ENCODE measurements at regions not wholly inside any gene's neighbourhood (a gene's known extent, or its start where the extent isn't known, plus 50 kb on each side); places are given as distances from the start of the nearest gene placed in this dataset.
"Not testable (repeated sequence)": the region's sequence is repeated elsewhere in the genome, so short reads cannot be mapped to it uniquely, and the experiment has no call there.

DNA sequence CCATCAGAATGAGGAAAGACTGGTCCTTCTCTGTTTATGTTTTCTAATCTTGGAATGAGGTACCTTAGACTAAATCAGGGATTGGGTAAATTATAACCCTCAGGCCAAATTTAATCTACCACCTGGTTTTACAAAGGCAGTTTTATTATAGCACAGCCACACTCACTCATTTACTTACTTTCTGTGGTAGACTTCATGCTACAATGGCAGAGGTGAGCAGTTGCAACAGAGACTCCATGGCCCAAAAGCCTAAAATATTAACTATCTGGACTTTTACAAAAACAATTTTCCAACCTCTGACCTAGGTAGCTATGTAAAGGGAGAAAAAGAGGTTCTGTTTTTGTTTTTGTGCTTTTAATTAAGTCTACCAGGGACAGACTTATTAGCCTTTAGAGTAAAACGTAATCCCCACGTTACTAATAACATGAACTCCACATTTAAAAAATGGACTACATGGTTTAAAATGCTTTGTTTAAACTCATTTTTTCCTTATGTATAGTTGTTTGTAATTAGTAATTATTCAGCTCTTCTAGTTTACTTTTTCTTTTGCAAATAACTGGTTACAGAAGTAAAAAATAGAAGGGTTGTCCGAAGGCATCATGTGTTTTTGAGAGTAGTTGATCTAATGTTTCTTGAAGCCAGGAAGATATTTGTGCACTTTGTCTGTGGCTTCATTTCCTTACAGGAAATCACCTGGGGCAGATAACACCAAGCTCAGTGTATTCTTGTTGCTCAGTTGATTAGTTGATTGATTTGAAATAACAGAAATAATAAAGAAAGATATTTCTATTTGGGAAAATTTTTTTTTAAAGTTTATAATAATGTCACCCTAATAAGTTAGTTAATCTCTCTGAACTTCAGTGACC lies 57.6 kb upstream of the ATP2B1 start:
- no peak overlapping the region for H3K27ac Mint-ChIP-seq
- no peaks in the 10 kb centered on the region for H3K4me1 Mint-ChIP-seq
- DNase-seq: no peak
- no peaks in the 10 kb centered on the region for H3K27me3 Mint-ChIP-seq (ENCODE audit: low read depth, poor library complexity)
- TF ChIP-seq, protein P1, sequence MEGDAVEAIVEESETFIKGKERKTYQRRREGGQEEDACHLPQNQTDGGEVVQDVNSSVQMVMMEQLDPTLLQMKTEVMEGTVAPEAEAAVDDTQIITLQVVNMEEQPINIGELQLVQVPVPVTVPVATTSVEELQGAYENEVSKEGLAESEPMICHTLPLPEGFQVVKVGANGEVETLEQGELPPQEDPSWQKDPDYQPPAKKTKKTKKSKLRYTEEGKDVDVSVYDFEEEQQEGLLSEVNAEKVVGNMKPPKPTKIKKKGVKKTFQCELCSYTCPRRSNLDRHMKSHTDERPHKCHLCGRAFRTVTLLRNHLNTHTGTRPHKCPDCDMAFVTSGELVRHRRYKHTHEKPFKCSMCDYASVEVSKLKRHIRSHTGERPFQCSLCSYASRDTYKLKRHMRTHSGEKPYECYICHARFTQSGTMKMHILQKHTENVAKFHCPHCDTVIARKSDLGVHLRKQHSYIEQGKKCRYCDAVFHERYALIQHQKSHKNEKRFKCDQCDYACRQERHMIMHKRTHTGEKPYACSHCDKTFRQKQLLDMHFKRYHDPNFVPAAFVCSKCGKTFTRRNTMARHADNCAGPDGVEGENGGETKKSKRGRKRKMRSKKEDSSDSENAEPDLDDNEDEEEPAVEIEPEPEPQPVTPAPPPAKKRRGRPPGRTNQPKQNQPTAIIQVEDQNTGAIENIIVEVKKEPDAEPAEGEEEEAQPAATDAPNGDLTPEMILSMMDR (IDR thresholded peaks at IDR 0.05): no peak
- H3K36me3 Mint-ChIP-seq (ENCODE audit: low read depth): no peaks in the 10 kb centered on the region
- peaks cover 4% of the 10 kb centered on the region for H3K9me3 Mint-ChIP-seq
- no peak overlapping the region for H3K4me3 Mint-ChIP-seq

DNA sequence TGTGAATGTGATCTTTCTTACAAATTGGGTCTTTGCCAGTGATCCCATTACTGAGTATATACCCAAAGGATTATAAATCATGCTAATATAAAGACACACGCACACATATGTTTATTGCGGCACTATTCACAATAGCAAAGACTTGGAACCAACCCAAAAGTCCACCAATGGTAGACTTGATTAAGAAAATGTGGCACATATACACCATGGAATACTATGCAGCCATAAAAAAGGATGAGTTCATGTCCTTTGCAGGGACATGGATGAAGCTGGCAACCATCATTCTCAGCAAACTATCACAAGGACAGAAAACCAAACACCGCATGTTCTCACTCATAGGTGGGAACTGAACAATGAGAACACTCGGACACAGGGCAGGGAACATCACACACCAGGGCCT lies 55.5 kb upstream of the ATP2B1 start:
- not testable (repeated sequence) for DNase-seq; H3K9me3 Mint-ChIP-seq; H3K4me3 Mint-ChIP-seq; H3K27ac Mint-ChIP-seq; H3K4me1 Mint-ChIP-seq; H3K36me3 Mint-ChIP-seq (ENCODE audit: low read depth); H3K27me3 Mint-ChIP-seq (ENCODE audit: low read depth, poor library complexity)

- H3K9me3 Mint-ChIP-seq: peaks cover 3% of the 10 kb centered on the region
- no peak for DNase-seq
- no peak overlapping the region for H3K4me3 Mint-ChIP-seq
- H3K27me3 Mint-ChIP-seq (ENCODE audit: low read depth, poor library complexity): no peaks in the 10 kb centered on the region
- H3K36me3 Mint-ChIP-seq (ENCODE audit: low read depth): no peaks in the 10 kb centered on the region
- no peaks in the 10 kb centered on the region for H3K4me1 Mint-ChIP-seq
- H3K27ac Mint-ChIP-seq: no peak overlapping the region
- TF ChIP-seq, protein P1 (IDR thresholded peaks at IDR 0.05): no peak
Measured at GRCh38 chr12:89762498-89763170, 54.0 kb upstream of the ATP2B1 start.

- no peak overlapping the region for H3K4me3 Mint-ChIP-seq
- no peak overlapping the region for H3K27ac Mint-ChIP-seq
- H3K36me3 Mint-ChIP-seq (ENCODE audit: low read depth): no peaks in the 10 kb centered on the region
- DNase-seq: no peak
- TF ChIP-seq, protein P1 (IDR thresholded peaks at IDR 0.05): no peak
- no peaks in the 10 kb centered on the region for H3K9me3 Mint-ChIP-seq
- H3K27me3 Mint-ChIP-seq (ENCODE audit: low read depth, poor library complexity): no peaks in the 10 kb centered on the region
- no peaks in the 10 kb centered on the region for H3K4me1 Mint-ChIP-seq
Measured at GRCh38 chr12:89760783-89761182, 52.1 kb upstream of the ATP2B1 start.

Measured in nephron progenitor cell (in vitro differentiated cells).